K562 (cell line): ENCODE measurements at regions not wholly inside any gene's neighbourhood (a gene's known extent, or its start where the extent isn't known, plus 50 kb on each side); places are given as distances from the start of the nearest gene placed in this dataset.

Experiments used
- ATAC-seq: fragments of 200-7000 bp; cut with Tn5 transposase; 3 replicates; pipeline ENCODE4 v1.9.1; 2020; ENCODE audit warnings: moderate library complexity
- BruUV-seq: library from RNA; stranded (reverse); fragments of 400-500 nt; replicated peaks from 2 replicates; lab custom pipeline; 2021; lab: Mats Ljungman, UMichigan
- CTCF ChIA-PET: fragments of 300-600 bp; formaldehyde crosslinking; extraction: SDS; loops from one replicate; lab custom pipeline; 2021; ENCODE audit warnings: low intra/inter-chr PET ratio; lab: Yijun Ruan, JAX
- POLR2A ChIA-PET: fragments of 300-600, 350-650 bp; sonication (Branson Sonifier 250); formaldehyde crosslinking; extraction: SDS; loops from one replicate; lab custom pipeline; 2021; ENCODE audit warnings: antibody characterized with exemption, inconsistent platforms; lab: Yijun Ruan, JAX
- DNase-seq, 4 experiments: peaks; one replicate each; pipeline versions ENCODE4 v3.0.0 to v3.0.0-alpha.2; 2011 to 2018; ENCODE audit warnings: low spot score in 3 of 4, mixed read lengths in 3 of 4; ENCODE audit errors: extremely low read depth in 1 of 4
- FAIRE-seq: peaks from 2 replicates; lab custom pipeline; 2011; peaks lifted over from hg19 to GRCh38; lab: Jason Lieb, UNC
- H2AFZ ChIP-seq: 2 replicates; pipeline ENCODE4 v1.6.0; 2011; ENCODE audit warnings: low read depth, low read length, control low read depth, inconsistent platforms
- H3K27ac ChIP-seq: fragments of 200-600 bp; 3 replicates; pipeline ENCODE4 v1.8.0; 2011; ENCODE audit warnings: low read depth, mild to moderate bottlenecking, control low read depth, inconsistent platforms, low read length, moderate library complexity, mixed read lengths; ENCODE audit errors: extremely low read depth
- H3K27me3 ChIP-seq, 2 experiments: fragments of 300-600 bp in 1 of 2; 2 replicates in 1 of 2; 3 replicates in 1 of 2; pipeline versions ENCODE4 v1.6.0 to v1.8.0; 2011; ENCODE audit warnings: inconsistent platforms in 2 of 2, low read length in 2 of 2, mild to moderate bottlenecking in 1 of 2, mixed read lengths in 1 of 2, moderate library complexity in 1 of 2; ENCODE audit not compliant: control insufficient read depth in 2 of 2, insufficient read depth in 2 of 2
- H3K36me3 ChIP-seq: fragments of 300-600 bp; 3 replicates; pipeline ENCODE4 v1.8.0; 2011; ENCODE audit warnings: mild to moderate bottlenecking, low read length, inconsistent platforms; ENCODE audit not compliant: control insufficient read depth, insufficient read depth
- H3K4me1 ChIP-seq, 2 experiments: fragments of 200-600 bp in 1 of 2; replicated peaks in 1 of 2; 2 replicates in 1 of 2; 3 replicates in 1 of 2; pipeline versions ENCODE4 v1.5.1 to v1.8.0; 2011; ENCODE audit warnings: inconsistent platforms in 2 of 2, low read length in 2 of 2, mild to moderate bottlenecking in 1 of 2, mixed read lengths in 1 of 2, moderate library complexity in 1 of 2; ENCODE audit not compliant: control insufficient read depth in 2 of 2, insufficient read depth in 2 of 2
- H3K4me2 ChIP-seq: 2 replicates; pipeline ENCODE4 v1.6.1; 2011; ENCODE audit warnings: low read length, control low read depth, inconsistent platforms, mixed read lengths; ENCODE audit not compliant: insufficient read depth
- H3K4me3 ChIP-seq: fragments of 200-600 bp; sonication (generic), shearing (Covaris generic); 2 replicates; pipeline ENCODE4 v1.5.1; 2016; ENCODE audit warnings: control low read depth, inconsistent platforms
- H3K79me2 ChIP-seq: fragments of 200-600 bp; 3 replicates; pipeline ENCODE4 v1.8.0; 2011; ENCODE audit warnings: low read length, inconsistent platforms; ENCODE audit not compliant: control insufficient read depth, insufficient read depth
- H3K9ac ChIP-seq, 2 experiments: 2 replicates each; pipeline versions ENCODE4 v1.6.0 to v1.6.1; 2011; ENCODE audit warnings: low read depth in 2 of 2, low read length in 2 of 2, control low read depth in 1 of 2, inconsistent platforms in 1 of 2, mild to moderate bottlenecking in 1 of 2, mixed read lengths in 1 of 2; ENCODE audit not compliant: insufficient read depth in 1 of 2
- H3K9me1 ChIP-seq: one replicate; pipeline ENCODE4 v1.6.0; 2011; ENCODE audit warnings: inconsistent platforms, mild to moderate bottlenecking, low read length, moderate library complexity; ENCODE audit not compliant: control insufficient read depth, insufficient read depth
- H3K9me3 ChIP-seq: replicated peaks from 2 replicates; pipeline ENCODE4 v1.5.1; 2011; ENCODE audit warnings: low read depth, low read length, inconsistent platforms; ENCODE audit not compliant: control insufficient read depth, insufficient read depth
- H4K20me1 ChIP-seq: replicated peaks from 2 replicates; pipeline ENCODE4 v1.6.1; 2011; ENCODE audit warnings: low read length, inconsistent platforms, mixed read lengths; ENCODE audit not compliant: control insufficient read depth, insufficient read depth
- BCL6 ChIP-seq: fragments of 250-450 bp; sonication (Bioruptor Pico); IDR thresholded peaks from 2 replicates; pipeline ENCODE4 v1.4.0; 2020
- MYBL2 ChIP-seq, 2 experiments: fragments of 450-650 bp in 1 of 2; sonication (generic) in 1 of 2; formaldehyde crosslinking in 1 of 2; IDR thresholded peaks; 2 replicates each; pipeline versions ENCODE4 v1.6.1 to v1.8.1; 2017 to 2022; ENCODE audit warnings: borderline replicate concordance in 1 of 2, inconsistent platforms in 1 of 2, low read depth in 1 of 2, mild to moderate bottlenecking in 1 of 2, missing genetic modification reagents in 1 of 2, moderate library complexity in 1 of 2
- NR1H2 ChIP-seq: sonication (generic); formaldehyde crosslinking; IDR thresholded peaks from 2 replicates; pipeline ENCODE4 v1.4.0; 2020; ENCODE audit warnings: mild to moderate bottlenecking, missing genetic modification reagents
- POLR2H ChIP-seq: IDR thresholded peaks from 2 replicates; pipeline ENCODE4 v1.6.1; 2016; ENCODE audit warnings: missing genetic modification characterization, low read depth, mild to moderate bottlenecking, control low read depth, missing compliant biosample characterization, moderate library complexity
- SMC3 ChIP-seq: conservative IDR thresholded peaks from 2 replicates; pipeline ENCODE4 v1.6.1; 2011; ENCODE audit warnings: low read depth, low read length, improper control_type of control experiment; ENCODE audit not compliant: insufficient read depth
- TCF7 ChIP-seq: sonication (generic); IDR thresholded peaks from 2 replicates; pipeline ENCODE4 v1.6.1; 2016; ENCODE audit warnings: antibody characterized with exemption, borderline replicate concordance
- YBX1 ChIP-seq: fragments of 450-650 bp; IDR thresholded peaks from 2 replicates; pipeline ENCODE4 v1.7.1; 2016; ENCODE audit warnings: mild to moderate bottlenecking
- WGBS: fragments of 100-300 bp; shearing (Covaris generic); methylation state at CpG from one replicate; pipeline ENCODE4 v1.1.6; 2016; ENCODE audit warnings: low coverage, mixed read lengths; ENCODE audit not compliant: insufficient coverage; ENCODE audit errors: missing lambda C conversion rate; 5-methylcytosine and 5-hydroxymethylcytosine counted together
- in situ Hi-C: fragments of 300-500 bp; cut with MboI; formaldehyde crosslinking; loops from 4 replicates; pipeline ENCODE4 v1.15.0; 2018; ENCODE audit warnings: inconsistent platforms, mixed read lengths
- intact Hi-C: fragments of 100-400 bp; cut with micrococcal nuclease; formaldehyde crosslinking; loops from 2 replicates; pipeline ENCODE4 v1.14.2; 2022
- TF ChIP-seq, protein P1 (sequence below): sonication (generic); formaldehyde crosslinking; IDR thresholded peaks from 2 replicates; pipeline ENCODE4 v1.9.0; 2022; ENCODE audit warnings: mild to moderate bottlenecking, missing genetic modification reagents
- TF ChIP-seq, protein P2 (sequence below): sonication (generic); formaldehyde crosslinking; IDR thresholded peaks from 2 replicates; pipeline ENCODE4 v1.8.1; 2023; ENCODE audit warnings: mild to moderate bottlenecking, missing genetic modification reagents

DNA sequence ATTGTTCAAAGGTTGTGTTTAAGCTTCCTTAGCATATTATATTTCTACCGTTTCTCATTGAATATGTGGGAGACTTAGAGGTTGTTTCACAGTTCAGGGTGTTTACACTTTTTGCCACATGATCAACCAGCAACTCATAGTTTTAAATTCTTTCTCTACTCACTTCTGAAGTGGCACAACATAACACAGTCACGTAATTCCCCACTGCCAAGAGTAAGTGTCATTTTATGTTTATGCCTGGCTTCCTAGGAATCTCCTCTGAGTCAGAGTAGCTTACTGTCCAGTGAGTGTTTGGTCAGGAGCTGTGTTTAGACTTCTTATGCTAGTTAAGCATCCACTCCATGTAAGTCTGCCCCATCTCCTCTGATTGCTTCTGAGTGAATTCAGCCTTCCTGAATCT, 520.8 kb upstream of the KIRREL3 start (continued):
- TF ChIP-seq, protein P1, sequence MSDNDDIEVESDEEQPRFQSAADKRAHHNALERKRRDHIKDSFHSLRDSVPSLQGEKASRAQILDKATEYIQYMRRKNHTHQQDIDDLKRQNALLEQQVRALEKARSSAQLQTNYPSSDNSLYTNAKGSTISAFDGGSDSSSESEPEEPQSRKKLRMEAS: no peak
- TF ChIP-seq BCL6 (CRISPR knock-in tag) (no peak), MYBL2 (IDR thresholded peaks at IDR 0.05; ENCODE audit: low read depth) (no peak), MYBL2 (CRISPR knock-in tag; IDR thresholded peaks at IDR 0.05; ENCODE audit: borderline replicate concordance) (no peak)

DNA sequence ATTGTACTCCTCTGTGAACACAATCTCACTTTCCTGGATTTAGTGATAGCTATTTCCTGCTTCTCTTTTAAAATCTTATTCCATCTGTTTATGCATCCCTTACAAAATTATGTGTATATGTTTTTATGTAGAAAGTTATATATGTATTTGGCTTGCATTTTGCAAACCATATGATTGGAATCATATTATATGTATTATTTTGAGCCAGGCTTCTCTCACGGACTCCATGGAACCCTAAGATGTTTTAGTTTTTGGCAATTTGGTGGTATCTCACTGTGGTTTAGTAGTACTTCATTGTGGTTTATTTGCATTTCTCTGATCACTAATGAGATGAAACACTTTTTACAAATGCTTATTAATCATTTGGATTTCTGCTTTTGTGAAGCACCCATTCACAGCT, 507.3 kb upstream of the KIRREL3 start:
- no peak for ATAC-seq
- no peak overlapping the region for H3K4me3 ChIP-seq
- no peak overlapping the region for H3K4me2 ChIP-seq
- no peaks in the 10 kb centered on the region for H3K27me3 ChIP-seq
- intact Hi-C loops: no loop called here
- H3K4me1 ChIP-seq: no peaks in the 10 kb centered on the region
- ChIA-PET CTCF (no interaction called here), POLR2A (no interaction called here)
- no peak overlapping the region for H3K9ac ChIP-seq
- in situ Hi-C loops: no loop called here
- DNase-seq: no peak
- no TSS peak for BruUV-seq
- TF ChIP-seq SMC3 (no peak), YBX1 (no peak), POLR2H (no peak), NR1H2 (CRISPR knock-in tag) (no peak), TCF7 (no peak)
- TF ChIP-seq, protein P2, sequence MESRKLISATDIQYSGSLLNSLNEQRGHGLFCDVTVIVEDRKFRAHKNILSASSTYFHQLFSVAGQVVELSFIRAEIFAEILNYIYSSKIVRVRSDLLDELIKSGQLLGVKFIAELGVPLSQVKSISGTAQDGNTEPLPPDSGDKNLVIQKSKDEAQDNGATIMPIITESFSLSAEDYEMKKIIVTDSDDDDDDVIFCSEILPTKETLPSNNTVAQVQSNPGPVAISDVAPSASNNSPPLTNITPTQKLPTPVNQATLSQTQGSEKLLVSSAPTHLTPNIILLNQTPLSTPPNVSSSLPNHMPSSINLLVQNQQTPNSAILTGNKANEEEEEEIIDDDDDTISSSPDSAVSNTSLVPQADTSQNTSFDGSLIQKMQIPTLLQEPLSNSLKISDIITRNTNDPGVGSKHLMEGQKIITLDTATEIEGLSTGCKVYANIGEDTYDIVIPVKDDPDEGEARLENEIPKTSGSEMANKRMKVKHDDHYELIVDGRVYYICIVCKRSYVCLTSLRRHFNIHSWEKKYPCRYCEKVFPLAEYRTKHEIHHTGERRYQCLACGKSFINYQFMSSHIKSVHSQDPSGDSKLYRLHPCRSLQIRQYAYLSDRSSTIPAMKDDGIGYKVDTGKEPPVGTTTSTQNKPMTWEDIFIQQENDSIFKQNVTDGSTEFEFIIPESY: no peak
- H3K9me1 ChIP-seq: no peaks in the 10 kb centered on the region
- no peak for FAIRE-seq
- H3K27ac ChIP-seq: no peak overlapping the region
- H3K9me3 ChIP-seq: no peaks in the 10 kb centered on the region; the same call in 1 of the 2 replicates
- H3K79me2 ChIP-seq: no peaks in the 10 kb centered on the region
- no peak overlapping the region for H2AFZ ChIP-seq
- H4K20me1 ChIP-seq: no peaks in the 10 kb centered on the region
- WGBS: 0% methylated on average over 1 of the region's 1 CpG
- no peaks in the 10 kb centered on the region for H3K36me3 ChIP-seq
